ENCODE measurements at regions not wholly inside any gene's neighbourhood (a gene's known extent, or its start where the extent isn't known, plus 50 kb on each side); places are given as distances from the start of the nearest gene placed in this dataset.

DNA sequence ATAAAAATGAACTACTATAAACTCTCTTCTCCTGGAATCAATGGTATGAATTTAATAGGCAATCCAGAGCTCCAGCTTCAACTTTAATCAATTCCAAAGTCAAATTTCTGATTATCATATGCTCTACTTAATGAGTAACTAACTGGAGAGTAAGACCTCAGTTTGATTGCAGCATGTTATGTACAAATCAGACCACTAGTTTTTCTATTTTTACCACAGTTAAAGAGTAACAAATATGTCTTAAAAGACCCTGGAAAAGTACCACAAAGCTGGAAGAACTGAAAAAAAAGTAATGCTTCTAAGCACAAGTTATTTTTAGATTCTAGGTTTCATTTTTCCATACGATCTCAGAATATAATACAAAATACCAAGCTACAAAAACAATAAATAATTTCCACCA is 56.0 kb upstream of the TNKS2 start:
- no peak overlapping the region for H3K27ac ChIP-seq (ENCODE audit: extremely low read depth, low read depth, low read length)
- H3K9ac ChIP-seq (ENCODE audit: insufficient read depth in 1 of 2, low read depth in 2 of 2, low read length in 2 of 2): no peak overlapping the region
- no peaks in the 10 kb centered on the region; a peak in 1 of 5 replicates for H3K4me1 ChIP-seq (replicated peaks in 1 of 2; ENCODE audit: control insufficient read depth in 2 of 2, insufficient read depth in 2 of 2, low read length in 2 of 2)
- ATAC-seq: no peak
- 5% methylated on average over 1 of the region's 1 CpG for WGBS (ENCODE audit: insufficient coverage, low coverage, missing lambda C conversion rate)
- no peak overlapping the region for H2AFZ ChIP-seq (ENCODE audit: low read depth, low read length)
- no peak for TF ChIP-seq RCOR1 (IDR thresholded peaks at IDR 0.05; ENCODE audit: borderline replicate concordance in 1 of 2, low read depth in 2 of 2, low read length in 2 of 2)
- FAIRE-seq: no peak
- ChIA-PET POLR2A (no interaction called here), CTCF (ENCODE audit: low intra/inter-chr PET ratio) (no interaction called here)
- no peaks in the 10 kb centered on the region for H3K36me3 ChIP-seq (ENCODE audit: control insufficient read depth, insufficient read depth, low read length)
- in situ Hi-C loops (cut with MboI): no loop called here
- H3K4me2 ChIP-seq (ENCODE audit: insufficient read depth, low read length): no peak overlapping the region
- intact Hi-C loops (cut with micrococcal nuclease): no loop called here
- H4K20me1 ChIP-seq (replicated peaks; ENCODE audit: control insufficient read depth, insufficient read depth, low read length): no peaks in the 10 kb centered on the region
- H3K79me2 ChIP-seq (ENCODE audit: control insufficient read depth, insufficient read depth, low read length): no peaks in the 10 kb centered on the region
- no peaks in the 10 kb centered on the region for H3K9me1 ChIP-seq (ENCODE audit: control insufficient read depth, insufficient read depth, low read length)
- H3K4me3 ChIP-seq: no peak overlapping the region
- H3K9me3 ChIP-seq (replicated peaks; ENCODE audit: control insufficient read depth, insufficient read depth, low read depth, low read length): no peaks in the 10 kb centered on the region
- no peak for DNase-seq (ENCODE audit: extremely low read depth in 1 of 4, low spot score in 3 of 4)
- no TSS peak for BruUV-seq (replicated peaks)
- H3K27me3 ChIP-seq (ENCODE audit: control insufficient read depth in 2 of 2, insufficient read depth in 2 of 2, low read length in 2 of 2): peaks cover 0 to 11% of the 10 kb centered on the region in 2 experiments; a peak in 2 of 5 replicates

DNA sequence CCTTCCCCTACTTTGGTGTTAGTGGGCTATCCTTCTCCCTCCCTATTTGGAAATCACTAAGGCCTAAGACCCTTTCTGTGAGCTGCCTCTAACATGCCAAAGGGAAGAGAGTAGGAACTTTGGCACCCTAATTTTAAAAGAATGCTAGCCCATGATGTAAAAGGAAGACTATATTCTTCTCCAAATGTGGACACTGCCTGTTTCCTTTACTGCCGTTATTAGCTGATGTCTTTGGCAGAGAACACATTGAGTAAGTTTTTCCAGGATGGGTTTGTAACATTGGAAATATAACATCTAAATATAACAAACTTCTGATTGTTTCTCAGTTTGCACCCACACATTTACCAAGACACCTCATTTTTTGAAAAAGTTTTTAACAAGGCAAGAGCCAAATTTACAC is 56.9 kb upstream of the TNKS2 start:
- Histone ChIP-seq H3K4me1 (replicated peaks in 1 of 2; ENCODE audit: control insufficient read depth in 2 of 2, insufficient read depth in 2 of 2, low read length in 2 of 2) (no peaks in the 10 kb centered on the region; a peak in 1 of 5 replicates), H3K9me1 (ENCODE audit: control insufficient read depth, insufficient read depth, low read length) (no peaks in the 10 kb centered on the region), H3K9me3 (replicated peaks; ENCODE audit: control insufficient read depth, insufficient read depth, low read depth, low read length) (no peaks in the 10 kb centered on the region), H3K36me3 (ENCODE audit: control insufficient read depth, insufficient read depth, low read length) (no peaks in the 10 kb centered on the region), H3K4me2 (ENCODE audit: insufficient read depth, low read length) (no peak overlapping the region), H3K79me2 (ENCODE audit: control insufficient read depth, insufficient read depth, low read length) (no peaks in the 10 kb centered on the region), H3K9ac (ENCODE audit: insufficient read depth in 1 of 2, low read depth in 2 of 2, low read length in 2 of 2) (no peak overlapping the region), H2AFZ (ENCODE audit: low read depth, low read length) (no peak overlapping the region), H4K20me1 (replicated peaks; ENCODE audit: control insufficient read depth, insufficient read depth, low read length) (no peaks in the 10 kb centered on the region), H3K27me3 (ENCODE audit: control insufficient read depth in 2 of 2, insufficient read depth in 2 of 2, low read length in 2 of 2) (peaks cover 0 to 11% of the 10 kb centered on the region in 2 experiments; a peak in 2 of 5 replicates), H3K4me3 (no peak overlapping the region), H3K27ac (ENCODE audit: extremely low read depth, low read depth, low read length) (no peak overlapping the region)
- intact Hi-C loops (cut with micrococcal nuclease) (no loop called here), in situ Hi-C loops (cut with MboI) (no loop called here)
- BruUV-seq (replicated peaks): no TSS peak
- WGBS (ENCODE audit: insufficient coverage, low coverage, missing lambda C conversion rate): 11% methylated on average over 1 of the region's 1 CpG
- CTCF ChIA-PET (ENCODE audit: low intra/inter-chr PET ratio): no interaction called here
- POLR2A ChIA-PET: no interaction called here
- no peak for FAIRE-seq
- ATAC-seq: no peak
- no peak for DNase-seq (ENCODE audit: extremely low read depth in 1 of 4, low spot score in 3 of 4)
- no peak for TF ChIP-seq ETV5 (CRISPR knock-in tag; IDR thresholded peaks at IDR 0.05; ENCODE audit: low read depth)
- TF ChIP-seq, protein P1, sequence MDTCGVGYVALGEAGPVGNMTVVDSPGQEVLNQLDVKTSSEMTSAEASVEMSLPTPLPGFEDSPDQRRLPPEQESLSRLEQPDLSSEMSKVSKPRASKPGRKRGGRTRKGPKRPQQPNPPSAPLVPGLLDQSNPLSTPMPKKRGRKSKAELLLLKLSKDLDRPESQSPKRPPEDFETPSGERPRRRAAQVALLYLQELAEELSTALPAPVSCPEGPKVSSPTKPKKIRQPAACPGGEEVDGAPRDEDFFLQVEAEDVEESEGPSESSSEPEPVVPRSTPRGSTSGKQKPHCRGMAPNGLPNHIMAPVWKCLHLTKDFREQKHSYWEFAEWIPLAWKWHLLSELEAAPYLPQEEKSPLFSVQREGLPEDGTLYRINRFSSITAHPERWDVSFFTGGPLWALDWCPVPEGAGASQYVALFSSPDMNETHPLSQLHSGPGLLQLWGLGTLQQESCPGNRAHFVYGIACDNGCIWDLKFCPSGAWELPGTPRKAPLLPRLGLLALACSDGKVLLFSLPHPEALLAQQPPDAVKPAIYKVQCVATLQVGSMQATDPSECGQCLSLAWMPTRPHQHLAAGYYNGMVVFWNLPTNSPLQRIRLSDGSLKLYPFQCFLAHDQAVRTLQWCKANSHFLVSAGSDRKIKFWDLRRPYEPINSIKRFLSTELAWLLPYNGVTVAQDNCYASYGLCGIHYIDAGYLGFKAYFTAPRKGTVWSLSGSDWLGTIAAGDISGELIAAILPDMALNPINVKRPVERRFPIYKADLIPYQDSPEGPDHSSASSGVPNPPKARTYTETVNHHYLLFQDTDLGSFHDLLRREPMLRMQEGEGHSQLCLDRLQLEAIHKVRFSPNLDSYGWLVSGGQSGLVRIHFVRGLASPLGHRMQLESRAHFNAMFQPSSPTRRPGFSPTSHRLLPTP (IDR thresholded peaks at IDR 0.05; ENCODE audit: borderline replicate concordance, extremely low read depth, insufficient read length): no peak
- TF ChIP-seq ZNF3 (CRISPR knock-in tag; IDR thresholded peaks at IDR 0.05): no peak
- TF ChIP-seq NBN (IDR thresholded peaks at IDR 0.05; ENCODE audit: low read depth): no peak
- no peak for TF ChIP-seq CBX3 (IDR thresholded peaks at IDR 0.05; ENCODE audit: borderline replicate concordance in 1 of 2, low read length in 2 of 2)
- no peak for TF ChIP-seq PML (IDR thresholded peaks at IDR 0.05; ENCODE audit: low read length)
- TF ChIP-seq CBX8 (IDR thresholded peaks at IDR 0.05; ENCODE audit: borderline replicate concordance, extremely low read depth, low read depth, low read length, poor library complexity, severe bottlenecking): no peak
- no peak for TF ChIP-seq FIP1L1 (IDR thresholded peaks at IDR 0.05; ENCODE audit: low read depth, low read length, poor library complexity, severe bottlenecking)
- no peak for TF ChIP-seq HMG20A (CRISPR knock-in tag; conservative IDR thresholded peaks at IDR 0.05)
- no peak for TF ChIP-seq PCBP2 (IDR thresholded peaks at IDR 0.05; ENCODE audit: low read depth, low read length, poor library complexity, severe bottlenecking)
- no peak for TF ChIP-seq ZNF436 (CRISPR knock-in tag; IDR thresholded peaks at IDR 0.05)
- TF ChIP-seq FOXA1 (IDR thresholded peaks at IDR 0.05; ENCODE audit: borderline replicate concordance): no peak
